Heart left ventricle (tissue), 16 donors: ENCODE measurements at regions not wholly inside any gene's neighbourhood (a gene's known extent, or its start where the extent isn't known, plus 50 kb on each side); places are given as distances from the start of the nearest gene placed in this dataset.

Source experiments
- ATAC-seq, 4 donors: fragments of 200-7000 bp; cut with Tn5 transposase; one replicate each; pipeline ENCODE4 v1.9.1; 2020 to 2022; ENCODE audit warnings: moderate library complexity in 4 of 4, mild to moderate bottlenecking in 3 of 4, moderate number of reproducible peaks in 1 of 4
- DNase-seq, 5 donors: peaks; one replicate each; pipeline ENCODE4 v3.0.0-alpha.2; 2020
- H3K27ac ChIP-seq, 12 donors: fragments of 200-600 bp; sonication (generic) in 4 of 12; one replicate each; pipeline versions ENCODE4 v1.5.0 to v1.8.0; 2016 to 2022; ENCODE audit warnings: mild to moderate bottlenecking in 2 of 12
- H3K27me3 ChIP-seq, 9 donors: fragments of 200-600 bp; sonication (generic) in 2 of 9; one replicate each; pipeline versions ENCODE4 v1.5.1 to v1.8.0; 2016 to 2022; ENCODE audit warnings: mild to moderate bottlenecking in 3 of 9
- H3K36me3 ChIP-seq, 9 donors: fragments of 200-600 bp; sonication (generic) in 2 of 9; one replicate each; pipeline versions ENCODE4 v1.5.0 to v1.8.0; 2018 to 2022; ENCODE audit warnings: mild to moderate bottlenecking in 2 of 9
- H3K4me1 ChIP-seq, 12 donors: fragments of 200-600 bp; sonication (generic) in 4 of 12; one replicate each; pipeline versions ENCODE4 v1.5.0 to v1.8.0; 2016 to 2022; ENCODE audit warnings: mild to moderate bottlenecking in 3 of 12
- H3K4me3 ChIP-seq, 12 donors: fragments of 200-600 bp; sonication (generic) in 4 of 12; one replicate each; pipeline versions ENCODE4 v1.5.0 to v1.8.0; 2017 to 2022; ENCODE audit warnings: mild to moderate bottlenecking in 9 of 12, moderate library complexity in 4 of 12
- H3K9me3 ChIP-seq, 12 donors: fragments of 200-600 bp; sonication (generic) in 4 of 12; one replicate each; pipeline versions ENCODE4 v1.5.0 to v1.8.0; 2016 to 2022; ENCODE audit warnings: mild to moderate bottlenecking in 1 of 12
- CTCF ChIP-seq, 12 donors: fragments of 200-600 bp; sonication (generic) in 4 of 12; IDR thresholded peaks; one replicate each; pipeline versions ENCODE4 v1.5.0 to v1.8.0; 2018 to 2022; ENCODE audit warnings: antibody characterized with exemption in 12 of 12, mild to moderate bottlenecking in 5 of 12
- POLR2A ChIP-seq, 2 donors: fragments of 450-650 bp; IDR thresholded peaks; one replicate each; pipeline ENCODE4 v1.6.1; 2017; ENCODE audit warnings: antibody characterized with exemption in 2 of 2, mild to moderate bottlenecking in 2 of 2, moderate library complexity in 2 of 2
- WGBS, 4 donors: extraction: QIAGEN DNeasy Blood & Tissue Kit in 2 of 4; methylation state at CpG; one replicate each; pipeline versions ENCODE4 v1.1.5 to v1.1.7; 2013 to 2018; 5-methylcytosine and 5-hydroxymethylcytosine counted together
- intact Hi-C, 10 donors: fragments of 100-400 bp; cut with DNase I; formaldehyde crosslinking; loops; one replicate each; pipeline versions ENCODE4 v1.11.1 to v1.14.2; 2022
- donor health status: ischemic (EF 13 %, LVEDD 7.1; RV severe dilation, severe dysfunction).
- donor health status: healthy with polysubstance abuse.
- donor health status: DM: no; HTN: yes; CAD: no.
- donor health status: DM: no; HTN: no; CAD: no.
- donor health status: ischemic (EF 25% LVEDD 6.9; RV normal size, moderate dysfunction).
- donor health status: ischemic (EF 25% LVEDD 5.7; RV mildly dilated, moderate dysfunction).
- donor health status: healthy.
- donor health status: DM: yes; HTN: yes; CAD: no.
- donor health status: ischemic (EF 35%, LVEDD 5.7; RV mildly dilated, moderate dysfunction).
- donor health status: nonischemic (EF 11% LVEDD 7.7; RV severe dilation, severe dysfunction).
- donor health status: DM: yes; HTN: yes; CAD: no.
- donor health status: PGD.
- donor health status: ischemic (EF 29% LVEDD 5.4; RV normal size, mild dysfunction).
- donor health status: nonischemic (EF 23%, LVEDD 6.1; RV moderate dilation, normal function).

DNA sequence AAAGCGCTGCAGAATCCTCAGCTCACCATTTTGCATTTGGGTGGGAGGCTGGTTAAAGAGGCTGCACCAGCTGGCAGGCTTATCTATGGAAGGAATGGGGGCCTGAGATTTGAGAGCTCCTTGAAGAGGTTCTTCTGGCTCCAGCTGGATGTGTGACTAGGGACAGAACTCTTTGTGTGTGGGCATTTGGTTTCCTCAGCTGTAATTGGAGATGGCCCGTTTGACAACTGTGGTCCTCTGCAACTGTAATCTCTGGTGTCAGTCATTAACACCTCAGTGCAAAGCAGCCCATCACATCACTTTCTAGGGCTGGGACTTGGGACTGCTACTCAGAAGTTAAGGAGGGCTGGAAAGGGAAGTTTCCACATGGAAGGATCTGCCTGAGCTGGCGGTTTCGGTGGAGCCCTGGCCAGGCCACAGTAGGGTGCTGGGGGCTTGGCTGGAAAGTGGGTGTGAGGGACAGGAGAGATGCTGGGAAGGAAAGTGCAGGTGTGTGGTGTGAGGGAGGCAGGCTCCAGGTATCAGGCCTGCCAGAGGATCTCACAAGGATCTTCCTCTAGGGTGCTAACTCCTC is 193.8 kb downstream of the GADD45G start:
- Histone ChIP-seq H3K4me3 (no peak overlapping the region), H3K27ac (no peak overlapping the region), H3K9me3 (no peaks in the 10 kb centered on the region), H3K4me1 (peaks cover 0 to 22% (median 12%) of the 10 kb centered on the region in 12 donors), H3K36me3 (no peaks in the 10 kb centered on the region), H3K27me3 (peaks cover 0 to 2% (median 0%) of the 10 kb centered on the region in 9 donors)
- TF ChIP-seq POLR2A (IDR thresholded peaks at IDR 0.05), result no peak
- no peak for TF ChIP-seq CTCF (IDR thresholded peaks at IDR 0.05)
- DNase-seq, result no peak
- 92 to 95% (median 93%) methylated on average over 4 of the region's 4 CpGs for WGBS, 4 donors
- intact Hi-C loops, result loop anchor here in 1 of 10 donors (10.0 kb wide), 1 partner anchor 64 kb away; no protein-coding TSS in a partner anchor
- ATAC-seq, result no peak

DNA sequence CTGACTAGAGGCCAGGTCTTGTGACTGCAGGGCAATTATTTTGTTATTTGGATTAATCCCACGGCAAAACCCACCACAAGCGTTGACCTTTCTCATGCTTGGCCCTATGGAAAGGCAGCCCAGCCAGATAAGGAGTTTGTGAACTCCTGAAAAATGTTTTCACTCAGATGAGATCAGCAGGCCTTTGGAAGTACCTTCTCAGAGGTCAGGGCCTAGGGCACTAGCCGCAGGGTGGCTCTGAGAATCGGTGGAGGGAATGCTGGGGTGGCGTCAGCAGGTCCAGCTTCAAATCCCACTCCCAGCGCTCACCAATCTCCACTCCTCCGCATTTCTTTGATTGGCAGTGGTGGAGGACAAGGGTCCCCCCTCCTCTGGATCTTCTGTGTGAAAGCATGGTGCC is 194.4 kb downstream of the GADD45G start:
- DNase-seq (no peak), ATAC-seq (no peak)
- Histone ChIP-seq H3K36me3 (no peaks in the 10 kb centered on the region), H3K27ac (no peak overlapping the region), H3K9me3 (no peaks in the 10 kb centered on the region), H3K4me1 (peaks cover 0 to 22% (median 13%) of the 10 kb centered on the region in 12 donors), H3K27me3 (peaks cover 0 to 2% (median 0%) of the 10 kb centered on the region in 9 donors), H3K4me3 (no peak overlapping the region)
- TF ChIP-seq CTCF (IDR thresholded peaks at IDR 0.05) (no peak), POLR2A (IDR thresholded peaks at IDR 0.05) (no peak)
- intact Hi-C loops, result loop anchor here in 1 of 10 donors (10.0 kb wide), 1 partner anchor 64 kb away; no protein-coding TSS in a partner anchor
- WGBS, 4 donors, result 96 to 98% (median 97%) methylated on average over 7 of the region's 7 CpGs

DNA sequence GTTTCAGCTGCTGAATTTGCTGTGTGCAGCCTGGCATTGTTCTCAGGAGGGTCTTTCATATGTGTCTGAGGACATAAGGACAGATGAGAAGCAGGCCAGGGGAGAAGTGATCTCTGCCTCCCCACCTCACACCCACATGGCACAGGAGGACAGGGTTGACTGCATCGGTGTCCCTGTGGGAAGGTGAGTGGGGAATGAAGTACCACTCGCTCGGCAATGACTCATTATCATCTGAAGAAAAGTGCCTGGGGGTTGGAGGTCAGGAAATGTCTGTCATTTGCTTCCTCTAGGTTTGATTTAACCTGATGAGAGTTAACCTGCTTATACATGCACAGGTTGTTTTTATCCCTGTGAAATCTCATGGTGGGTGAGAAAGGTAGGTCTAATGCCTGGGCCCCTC is 195.0 kb downstream of the GADD45G start:
- peaks cover 0 to 2% (median 0%) of the 10 kb centered on the region in 9 donors for H3K27me3 ChIP-seq
- ATAC-seq (no peak), DNase-seq (no peak)
- H3K9me3 ChIP-seq, result no peaks in the 10 kb centered on the region
- intact Hi-C loops, result loop anchor here in 4 of 10 donors (10.0 kb wide), 3 partner anchors 65 to 195 kb away; partner anchors contain the start of gene GADD45G (in 3 of the 4)
- no peak overlapping the region for H3K4me3 ChIP-seq
- peaks cover 0 to 22% (median 13%) of the 10 kb centered on the region in 12 donors for H3K4me1 ChIP-seq
- no peaks in the 10 kb centered on the region for H3K36me3 ChIP-seq
- whole genome bisulfite sequencing, 4 donors, result 87 to 92% (median 88%) methylated on average over 3 of the region's 3 CpGs
- TF ChIP-seq POLR2A (IDR thresholded peaks at IDR 0.05) (no peak), CTCF (IDR thresholded peaks at IDR 0.05) (no peak)
- no peak overlapping the region for H3K27ac ChIP-seq

DNA sequence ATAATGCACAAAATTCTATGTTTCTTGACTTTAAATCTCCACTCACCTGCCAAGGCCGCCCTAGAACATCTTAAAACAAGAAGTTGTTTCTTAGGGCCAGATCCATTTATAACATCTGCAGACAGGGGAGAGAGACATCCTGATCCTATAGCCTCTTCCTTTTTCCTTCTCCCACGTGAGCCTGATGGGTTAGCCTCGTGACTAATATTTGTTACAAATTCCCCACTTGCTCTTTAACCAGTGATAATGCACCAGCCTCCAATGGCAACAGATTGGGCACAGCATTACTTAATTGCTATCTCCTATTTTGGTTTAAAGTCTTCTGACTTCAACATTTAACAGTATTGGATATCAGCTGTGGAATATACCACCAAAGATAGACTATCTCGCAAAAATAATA is 196.5 kb downstream of the GADD45G start:
- no peak for TF ChIP-seq CTCF (IDR thresholded peaks at IDR 0.05)
- no peak for TF ChIP-seq POLR2A (IDR thresholded peaks at IDR 0.05)
- DNase-seq (no peak), ATAC-seq (no peak)
- H3K4me3 ChIP-seq, result no peak overlapping the region
- no peak overlapping the region for H3K27ac ChIP-seq
- 76 to 82% (median 81%) methylated on average over 4 of the region's 4 CpGs for WGBS, 4 donors
- no peaks in the 10 kb centered on the region for H3K9me3 ChIP-seq
- intact Hi-C loops, result loop anchor here in 4 of 10 donors (10.0 kb wide), 2 partner anchors 113 to 197 kb away; partner anchors contain the start of gene GADD45G (in 3 of the 4)
- no peaks in the 10 kb centered on the region for H3K36me3 ChIP-seq
- peaks cover 0 to 22% (median 13%) of the 10 kb centered on the region in 12 donors for H3K4me1 ChIP-seq
- peaks cover 0 to 2% (median 0%) of the 10 kb centered on the region in 9 donors for H3K27me3 ChIP-seq
